Stimulated activated CD8-positive, alpha-beta memory T cell treated with anti-CD3 and anti-CD28 coated beads, Interleukin-4, amount 100 ng/mL, for 24 hours (primary cell): ENCODE measurements at regions not wholly inside any gene's neighbourhood (a gene's known extent, or its start where the extent isn't known, plus 50 kb on each side); places are given as distances from the start of the nearest gene placed in this dataset.
A peak's percentile ranks its signal among the peaks of the same experiment; 100 is the strongest.

Experiments
- DNase-seq: peaks from one replicate; pipeline ENCODE4 v3.0.0-alpha.2; 2020; ENCODE audit warnings: low read depth

GRCh38 chr10:88083597-88083989 is 220.2 kb downstream of the PTEN start:
- no peak for DNase-seq

- DNase-seq = no peak
Observed at GRCh38 chr10:88086187-88086960, 222.9 kb downstream of the PTEN start.

DNA sequence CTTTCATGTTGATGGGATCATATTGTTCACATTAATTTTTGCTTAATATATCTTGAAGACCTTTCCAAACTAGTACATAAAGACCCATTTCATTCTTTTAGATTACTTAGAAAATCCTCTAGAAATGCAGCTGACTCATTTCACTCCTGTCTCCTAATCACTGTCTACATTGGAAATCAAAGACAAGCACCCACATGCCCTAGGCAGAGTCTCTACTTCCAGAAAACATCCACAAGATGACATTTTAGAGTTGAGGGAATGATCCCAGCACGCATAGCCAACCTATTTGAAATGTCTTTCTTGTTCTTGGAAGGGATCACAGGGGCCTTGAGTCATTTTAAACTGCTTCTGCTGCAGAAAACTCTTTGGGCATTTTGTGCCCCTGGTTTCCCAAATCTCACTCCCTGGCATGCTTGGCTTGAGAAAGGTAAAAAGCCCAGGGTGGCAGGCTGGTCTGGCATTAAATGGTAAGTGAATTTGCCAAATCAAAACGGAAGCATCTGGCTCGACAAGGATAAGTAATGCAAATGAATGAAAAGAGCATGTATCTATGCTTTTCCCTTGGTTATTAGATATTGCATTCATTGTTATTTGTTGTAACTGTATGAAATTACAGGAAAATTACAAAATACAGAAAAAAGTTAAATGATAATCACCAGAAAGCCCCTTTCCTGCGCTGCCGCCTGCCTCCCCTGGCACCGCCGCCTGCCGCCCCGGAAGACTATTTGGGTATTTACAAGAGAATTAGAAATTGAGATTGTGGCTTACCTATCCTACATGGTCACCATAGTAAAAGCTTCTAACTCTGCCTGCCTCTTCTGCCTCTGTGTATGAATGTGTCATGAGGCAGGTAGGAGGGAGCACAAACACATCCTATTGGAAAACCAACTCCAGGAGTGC is 225.3 kb downstream of the PTEN start:
- no peak for DNase-seq

DNA sequence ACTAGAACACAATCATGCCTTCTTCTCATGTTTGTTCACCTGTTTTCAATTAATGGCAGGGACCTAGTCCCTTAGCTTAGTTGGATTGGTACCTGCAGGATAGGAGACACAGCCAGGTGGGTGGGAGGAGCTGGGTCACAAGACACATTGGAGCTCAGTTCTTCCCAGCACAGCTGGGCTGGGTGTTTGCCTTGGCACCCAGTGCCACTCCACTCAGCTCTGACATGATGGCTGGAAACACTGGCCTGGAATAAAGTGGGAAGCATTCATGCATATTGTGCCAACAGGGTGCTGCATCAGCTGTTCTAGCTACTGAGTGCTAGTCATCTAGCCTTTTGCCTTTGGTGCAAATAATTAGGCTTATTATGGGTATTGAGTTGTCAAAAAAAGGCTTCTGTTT is 226.1 kb downstream of the PTEN start:
- DNase-seq = no peak

DNA sequence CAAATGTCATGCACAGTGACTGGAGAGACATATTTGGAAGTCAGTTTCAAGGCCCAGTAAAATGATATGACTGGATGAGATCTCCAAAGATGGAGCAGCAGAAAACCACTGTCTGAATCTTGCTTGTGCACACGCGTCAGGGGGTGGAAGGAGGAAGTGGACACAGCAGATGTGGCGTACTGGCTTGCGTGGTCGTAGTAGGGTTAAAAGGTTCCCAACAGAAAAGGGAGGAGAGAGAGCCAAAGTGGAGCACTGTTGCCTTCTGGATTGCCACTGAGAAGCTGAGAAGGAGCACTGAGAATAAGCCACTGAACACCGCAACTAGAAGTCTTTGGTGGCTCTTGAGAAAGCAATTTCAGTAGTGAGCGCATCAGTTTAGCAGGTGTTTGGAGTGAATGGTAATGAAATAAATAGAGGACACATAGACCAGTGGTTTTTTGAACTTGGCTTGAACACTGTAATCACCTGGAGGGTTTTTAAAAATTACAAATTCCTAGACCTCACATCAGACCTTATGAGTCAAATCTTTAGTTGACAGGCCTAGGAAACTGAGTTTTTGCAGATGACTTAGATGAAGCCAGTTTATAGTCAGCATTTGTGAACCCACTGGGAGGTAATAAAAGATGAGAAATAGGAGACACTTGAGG is 227.3 kb downstream of the PTEN start:
- no peak for DNase-seq

- DNase-seq = peak; percentile 48
Observed at GRCh38 chr10:88091490-88092061, 228.2 kb downstream of the PTEN start.

DNA sequence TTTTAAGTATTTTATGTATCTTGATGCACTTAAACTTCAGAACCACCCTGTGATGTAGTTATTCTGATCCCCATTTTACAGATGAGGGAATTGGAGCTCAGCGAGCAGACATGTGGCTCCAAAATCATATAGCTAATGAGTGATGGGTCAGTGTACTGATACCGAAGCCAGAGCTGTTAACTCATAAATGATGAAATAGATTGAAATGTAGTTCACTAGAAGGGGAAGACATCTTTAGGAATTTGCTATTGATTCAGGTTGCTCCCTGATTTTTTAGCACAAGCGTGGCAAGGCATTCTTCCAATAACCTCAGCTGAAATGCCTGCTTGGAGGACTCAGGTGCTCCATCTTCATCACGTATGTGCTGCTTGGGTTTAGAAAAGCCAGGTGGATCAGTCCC is 228.8 kb downstream of the PTEN start:
- DNase-seq = no peak

DNA sequence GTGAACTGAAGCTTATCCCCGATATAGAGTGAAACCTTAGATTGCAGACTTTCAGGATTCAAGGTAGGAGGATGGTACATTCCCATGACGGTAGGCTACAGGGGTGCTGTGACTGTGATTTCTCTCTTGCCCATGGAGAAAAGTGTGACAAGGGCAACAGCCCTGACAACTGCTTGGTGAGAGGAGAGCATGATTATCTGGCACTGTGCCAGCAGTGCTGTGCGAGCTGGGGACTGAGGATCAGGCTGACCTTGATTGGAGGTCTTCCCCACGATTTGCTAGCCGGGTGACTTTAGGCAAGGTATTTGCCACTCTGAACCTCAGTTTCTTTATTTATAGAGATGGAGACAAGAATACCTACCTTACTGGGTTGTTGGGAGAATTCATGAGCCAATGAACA is 229.5 kb downstream of the PTEN start:
- no peak for DNase-seq

- no peak for DNase-seq
Observed at GRCh38 chr10:88094795-88095194, 231.4 kb downstream of the PTEN start.

DNA sequence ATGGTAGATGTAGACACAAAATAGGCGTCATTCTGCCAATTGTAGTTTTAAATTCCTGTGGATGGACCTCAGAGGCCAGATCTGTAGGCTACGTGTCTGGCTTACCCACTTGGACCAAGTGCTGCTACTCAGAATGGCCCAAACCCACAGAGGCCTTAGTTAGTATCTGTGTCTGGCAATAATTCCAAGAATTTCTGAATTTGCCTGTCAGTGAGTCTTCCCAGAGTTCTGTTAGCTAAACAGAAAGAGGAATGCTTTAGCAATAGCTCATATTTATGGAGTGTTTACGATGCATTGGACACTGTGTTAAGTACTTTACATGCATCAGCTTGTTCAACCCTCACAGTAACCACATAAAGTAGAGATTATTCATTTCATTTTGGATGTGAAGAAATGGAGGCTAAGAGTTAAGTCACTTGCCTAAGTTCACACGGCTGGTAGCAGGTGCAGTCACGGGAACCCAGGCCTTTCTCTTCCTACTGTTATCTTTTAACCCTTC is 231.8 kb downstream of the PTEN start:
- no peak for DNase-seq

DNA sequence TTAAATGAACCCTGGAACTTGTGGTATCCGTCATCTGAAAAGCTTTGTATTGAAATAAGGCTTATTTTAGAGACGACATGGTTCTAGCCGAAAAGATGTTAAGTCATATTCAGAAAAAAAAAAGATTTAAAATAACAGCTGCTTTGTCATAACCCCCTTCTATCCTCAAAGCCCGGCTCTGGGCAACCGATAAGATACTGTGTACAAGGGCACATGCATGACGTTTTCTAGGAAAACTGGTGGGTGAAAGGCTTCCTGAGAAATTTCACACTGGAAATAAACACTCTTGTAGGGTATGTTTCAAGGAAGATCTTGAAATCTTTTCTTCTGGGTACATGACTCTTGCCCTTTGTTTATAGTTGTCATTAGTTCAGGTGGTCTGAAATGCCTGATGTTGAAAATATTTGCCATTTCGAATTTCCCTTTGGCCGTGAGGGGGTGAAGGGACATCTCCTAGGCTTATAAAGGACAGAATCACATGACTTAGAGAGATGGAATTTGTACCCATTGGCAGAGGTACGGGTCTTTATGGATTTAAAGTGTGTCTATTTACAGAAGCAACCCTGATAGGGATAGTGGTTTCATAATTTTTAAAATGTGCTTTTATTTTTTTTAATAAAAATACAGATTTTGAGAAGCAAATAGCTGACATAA is 232.5 kb downstream of the PTEN start:
- DNase-seq = no peak

- no peak for DNase-seq
Observed at GRCh38 chr10:88097092-88097516, 233.7 kb downstream of the PTEN start.

DNA sequence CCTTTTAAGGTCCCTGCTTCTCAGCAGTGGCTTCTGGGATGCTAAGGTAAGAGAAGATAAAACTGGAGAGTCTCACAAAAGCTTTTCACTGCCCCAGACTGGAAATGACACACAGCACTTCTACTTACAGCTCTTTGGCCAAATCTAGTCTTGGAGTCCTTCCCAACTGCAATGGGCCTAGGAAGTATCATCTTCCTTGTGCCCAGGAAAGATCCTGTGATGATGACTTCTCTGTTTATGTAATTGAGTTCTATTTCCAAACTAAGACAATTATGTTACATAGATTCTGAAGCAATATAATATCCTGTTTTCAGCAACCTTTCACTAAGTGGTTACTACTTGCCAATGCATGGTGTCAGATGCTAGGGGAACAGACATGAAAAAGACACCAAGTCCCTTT is 234.1 kb downstream of the PTEN start:
- no peak for DNase-seq

- no peak for DNase-seq
Observed at GRCh38 chr10:88100281-88100680, 236.9 kb downstream of the PTEN start.

DNA sequence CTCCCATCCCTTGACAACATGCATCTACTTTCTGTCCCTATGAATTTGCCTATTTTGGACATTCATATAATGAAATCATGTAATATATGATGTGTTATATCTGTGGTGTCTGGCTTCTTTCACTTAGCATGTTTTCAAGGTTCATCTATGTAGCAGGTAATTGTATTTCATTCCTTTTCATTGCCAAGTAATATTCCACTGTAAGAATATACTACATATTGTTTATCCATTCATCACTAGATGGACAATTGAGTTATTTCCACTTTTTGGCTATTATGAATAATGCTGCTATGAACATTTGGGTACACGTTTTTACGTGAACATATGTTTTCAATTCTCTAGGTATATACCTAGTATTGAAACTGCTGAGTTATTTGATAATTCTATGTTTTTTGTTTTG is 238.2 kb downstream of the PTEN start:
- no peak for DNase-seq

- DNase-seq = no peak
Observed at GRCh38 chr10:88103576-88103975, 240.2 kb downstream of the PTEN start.

GRCh38 chr10:88104223-88104622 is 240.8 kb downstream of the PTEN start:
- no peak for DNase-seq

GRCh38 chr10:88106366-88106765 is 242.9 kb downstream of the PTEN start:
- no peak for DNase-seq

DNA sequence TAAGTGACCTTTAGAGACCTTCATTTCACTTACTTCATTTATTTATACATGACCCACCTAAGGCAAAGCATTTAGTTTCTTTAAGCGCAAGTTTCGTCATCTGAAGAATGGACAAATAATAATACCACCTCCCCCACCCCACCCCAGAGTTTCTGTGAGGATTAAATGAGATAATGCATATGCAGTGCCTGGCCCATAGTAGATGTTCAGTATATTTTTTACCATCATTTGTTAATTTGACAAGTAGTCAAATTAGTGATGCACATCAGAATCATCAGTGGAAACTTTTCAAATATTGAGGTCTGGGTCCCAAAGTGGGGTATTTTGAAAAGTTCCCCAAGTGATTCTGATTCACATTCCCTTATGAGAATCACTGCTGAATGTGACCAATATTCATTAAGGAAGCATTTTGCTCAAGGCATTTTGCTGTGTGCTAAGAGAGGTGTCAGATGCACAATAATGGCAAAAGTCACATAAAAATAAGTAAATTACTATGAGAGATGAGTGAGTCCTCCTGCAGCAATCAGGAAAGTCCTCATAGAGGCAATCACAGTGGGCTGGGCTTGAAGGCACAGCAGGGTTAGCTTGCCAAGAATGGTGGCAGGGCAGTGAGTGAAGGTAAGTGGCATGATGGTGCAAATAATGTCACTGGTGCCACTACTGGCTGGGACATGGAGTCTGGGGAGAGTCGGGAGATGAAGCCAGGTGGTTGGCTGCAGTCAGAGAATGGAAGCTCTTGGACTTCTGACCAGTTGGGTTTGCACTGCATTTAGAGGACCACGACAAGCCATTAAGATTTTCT is 244.1 kb downstream of the PTEN start:
- no peak for DNase-seq

DNA sequence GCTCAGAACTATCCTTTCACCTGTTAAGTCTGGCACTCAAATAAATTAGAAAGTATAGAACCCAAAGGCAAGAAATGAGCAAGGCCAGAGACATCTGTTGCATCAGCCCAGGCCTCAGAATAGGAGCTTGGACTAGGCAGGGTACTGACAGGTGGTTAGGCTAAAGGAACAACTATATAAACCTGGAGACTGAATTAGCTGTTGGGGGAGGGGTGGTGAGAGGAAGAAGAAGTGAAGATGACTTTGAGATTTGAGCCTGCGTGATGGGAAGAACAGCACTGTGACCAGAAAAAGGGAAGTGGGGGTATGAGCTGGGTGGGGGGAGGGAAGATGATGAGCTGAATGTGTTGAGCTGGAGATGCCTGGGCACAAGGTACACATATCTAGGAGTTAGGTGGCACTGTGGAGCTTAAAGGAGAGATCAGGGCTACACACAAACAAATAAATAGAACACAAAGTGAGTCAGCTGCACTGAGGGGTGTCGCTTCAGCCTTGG is 244.7 kb downstream of the PTEN start:
- no peak for DNase-seq

DNA sequence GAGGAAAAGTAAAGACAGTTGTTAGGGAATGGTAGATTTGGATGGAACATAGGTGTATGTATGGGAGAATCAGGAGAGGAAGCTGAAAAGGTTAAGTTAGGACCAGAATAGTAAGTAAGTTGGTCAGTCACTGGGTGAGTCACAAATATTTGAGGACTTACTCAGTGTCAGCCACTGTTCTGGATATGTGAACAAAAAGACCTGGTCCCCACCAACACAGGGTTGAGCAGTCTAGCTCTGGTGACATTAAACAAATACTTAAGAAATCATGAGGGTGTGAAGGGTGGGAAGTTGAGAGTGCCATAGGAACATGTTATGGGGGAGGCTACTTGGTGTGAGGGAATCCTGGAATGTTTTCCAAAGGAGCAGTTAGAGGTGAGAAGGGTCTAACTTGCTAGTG is 246.9 kb downstream of the PTEN start:
- no peak for DNase-seq
